HEK293 (cell line): ENCODE measurements at regions not wholly inside any gene's neighbourhood (a gene's known extent, or its start where the extent isn't known, plus 50 kb on each side); places are given as distances from the start of the nearest gene placed in this dataset.
"Not testable (repeated sequence)": the region's sequence is repeated elsewhere in the genome, so short reads cannot be mapped to it uniquely, and the experiment has no call there.

Experiments used
- CTCF ChIA-PET: fragments of 350-600 bp; formaldehyde crosslinking; extraction: SDS; loops from one replicate; lab custom pipeline; 2021; ENCODE audit warnings: antibody characterized with exemption; lab: Yijun Ruan, JAX
- POLR2A ChIA-PET: fragments of 300-600 bp; formaldehyde crosslinking; extraction: SDS; loops from one replicate; lab custom pipeline; 2020; ENCODE audit warnings: antibody characterized with exemption, inconsistent platforms; lab: Yijun Ruan, JAX
- H3K27ac ChIP-seq: fragments of 200-500 bp; sonication (Bioruptor generic); 2 replicates; pipeline ENCODE4 v1.5.1; 2014; ENCODE audit warnings: low read depth, low read length, control low read depth, inconsistent platforms; ENCODE audit errors: extremely low read depth
- H3K36me3 ChIP-seq, 2 experiments: fragments of 200-500 bp in 1 of 2; sonication (Bioruptor generic) in 1 of 2; 1 replicate in 1 of 2; 2 replicates in 1 of 2; pipeline ENCODE4 v1.5.1; 2014 to 2017; ENCODE audit warnings: inconsistent platforms in 2 of 2, low read length in 2 of 2; ENCODE audit not compliant: control insufficient read depth in 2 of 2, insufficient read depth in 1 of 2
- H3K4me1 ChIP-seq: fragments of 200-500 bp; sonication (Bioruptor generic); 2 replicates; pipeline ENCODE4 v1.5.1; 2014; ENCODE audit warnings: mild to moderate bottlenecking, low read length, inconsistent platforms; ENCODE audit not compliant: control insufficient read depth, insufficient read depth
- H3K4me3 ChIP-seq: 2 replicates; pipeline ENCODE4 v1.5.1; 2011; ENCODE audit warnings: low read depth, mild to moderate bottlenecking, control low read depth, low read length, moderate library complexity
- H3K9me3 ChIP-seq: fragments of 200-500 bp; sonication (Bioruptor generic); 2 replicates; pipeline ENCODE4 v1.5.1; 2014; ENCODE audit warnings: low read depth, low read length, inconsistent platforms; ENCODE audit not compliant: control insufficient read depth, insufficient read depth
- BCL11A ChIP-seq: fragments of 450-650 bp; formaldehyde crosslinking; IDR thresholded peaks from 2 replicates; pipeline ENCODE4 v1.5.1; 2016; ENCODE audit warnings: low read depth, missing biosample characterization, missing genetic modification characterization
- BCL11B ChIP-seq: fragments of 450-650 bp; formaldehyde crosslinking; IDR thresholded peaks from 2 replicates; pipeline ENCODE4 v1.5.1; 2016; ENCODE audit warnings: low read depth, missing biosample characterization, missing genetic modification characterization
- GFI1B ChIP-seq: fragments of 450-650 bp; formaldehyde crosslinking; IDR thresholded peaks from 2 replicates; pipeline ENCODE4 v1.5.1; 2016; ENCODE audit warnings: missing biosample characterization, missing genetic modification characterization
- KLF7 ChIP-seq: fragments of 450-650 bp; formaldehyde crosslinking; IDR thresholded peaks from 2 replicates; pipeline ENCODE4 v1.5.1; 2016; ENCODE audit warnings: missing biosample characterization, missing genetic modification characterization, borderline replicate concordance
- PRDM4 ChIP-seq: fragments of 450-650 bp; formaldehyde crosslinking; IDR thresholded peaks from 2 replicates; pipeline ENCODE4 v1.5.1; 2017; ENCODE audit warnings: missing biosample characterization, missing genetic modification characterization
- REPIN1 ChIP-seq: fragments of 450-650 bp; formaldehyde crosslinking; IDR thresholded peaks from 2 replicates; pipeline ENCODE4 v1.5.1; 2017; ENCODE audit warnings: missing biosample characterization, missing genetic modification characterization, low read depth
- ZBTB17 ChIP-seq: fragments of 450-650 bp; formaldehyde crosslinking; IDR thresholded peaks from 2 replicates; pipeline ENCODE4 v1.5.1; 2016; ENCODE audit warnings: missing biosample characterization, missing genetic modification characterization
- ZEB2 ChIP-seq: fragments of 450-650 bp; formaldehyde crosslinking; IDR thresholded peaks from 2 replicates; pipeline ENCODE4 v1.5.1; 2016; ENCODE audit warnings: missing biosample characterization, missing genetic modification characterization
- ZFP3 ChIP-seq: fragments of 450-650 bp; formaldehyde crosslinking; IDR thresholded peaks from 2 replicates; pipeline ENCODE4 v1.5.1; 2016; ENCODE audit warnings: low read depth, missing biosample characterization, missing genetic modification characterization
- ZNF138 ChIP-seq: fragments of 450-650 bp; formaldehyde crosslinking; IDR thresholded peaks from 2 replicates; pipeline ENCODE4 v1.5.1; 2016; ENCODE audit warnings: missing biosample characterization, missing genetic modification characterization, borderline replicate concordance
- ZNF214 ChIP-seq: fragments of 450-650 bp; formaldehyde crosslinking; IDR thresholded peaks from 2 replicates; pipeline ENCODE4 v1.5.1; 2017; ENCODE audit warnings: missing biosample characterization, mild to moderate bottlenecking, missing genetic modification characterization, borderline replicate concordance
- ZNF292 ChIP-seq: fragments of 450-650 bp; formaldehyde crosslinking; IDR thresholded peaks from 2 replicates; pipeline ENCODE4 v1.5.1; 2016; ENCODE audit warnings: low read depth, missing biosample characterization, missing genetic modification characterization, borderline replicate concordance
- ZNF341 ChIP-seq: fragments of 450-650 bp; formaldehyde crosslinking; IDR thresholded peaks from 2 replicates; pipeline ENCODE4; 2016; ENCODE audit warnings: low read depth, missing biosample characterization, missing genetic modification characterization
- ZNF549 ChIP-seq: fragments of 450-650 bp; IDR thresholded peaks from 2 replicates; pipeline ENCODE4 v1.5.1; 2018; ENCODE audit warnings: missing biosample characterization, missing genetic modification characterization, mild to moderate bottlenecking, inconsistent platforms, moderate library complexity
- ZNF555 ChIP-seq: fragments of 450-650 bp; formaldehyde crosslinking; conservative IDR thresholded peaks from 2 replicates; pipeline ENCODE4 v1.5.1; 2017; ENCODE audit warnings: missing biosample characterization, mild to moderate bottlenecking, missing genetic modification characterization, inconsistent platforms
- ZNF596 ChIP-seq: fragments of 450-650 bp; IDR thresholded peaks from 2 replicates; pipeline ENCODE4 v1.5.0; 2018; ENCODE audit warnings: missing biosample characterization, mild to moderate bottlenecking, missing genetic modification characterization, moderate library complexity
- ZNF654 ChIP-seq: fragments of 450-650 bp; formaldehyde crosslinking; IDR thresholded peaks from 2 replicates; pipeline ENCODE4 v1.5.1; 2016; ENCODE audit warnings: low read depth, missing biosample characterization, missing genetic modification characterization
- ZNF670 ChIP-seq: fragments of 450-650 bp; formaldehyde crosslinking; IDR thresholded peaks from 2 replicates; pipeline ENCODE4 v1.5.1; 2016; ENCODE audit warnings: missing biosample characterization, missing genetic modification characterization, low read depth
- ZNF704 ChIP-seq: fragments of 450-650 bp; formaldehyde crosslinking; IDR thresholded peaks from 2 replicates; pipeline ENCODE4 v1.5.1; 2016; ENCODE audit warnings: missing biosample characterization, missing genetic modification characterization
- ZNF777 ChIP-seq: fragments of 450-650 bp; formaldehyde crosslinking; IDR thresholded peaks from 2 replicates; pipeline ENCODE4 v1.5.1; 2017; ENCODE audit warnings: missing biosample characterization, missing genetic modification characterization, borderline replicate concordance
- ZSCAN5A ChIP-seq: fragments of 450-650 bp; formaldehyde crosslinking; IDR thresholded peaks from 2 replicates; pipeline ENCODE4 v1.5.1; 2016; ENCODE audit warnings: missing biosample characterization, missing genetic modification characterization

- TF ChIP-seq ZNF704 (tag by site-specific recombination), result no peak
- no peak for TF ChIP-seq ZNF292
- TF ChIP-seq ZFP3 (tag by site-specific recombination), result no peak
- TF ChIP-seq GFI1B (tag by site-specific recombination), result no peak
Measured at GRCh38 chr5:23411200-23411599, 96.2 kb upstream of the PRDM9 start (continued).

GRCh38 chr5:23410775-23411174 is 96.6 kb upstream of the PRDM9 start:
- POLR2A ChIA-PET, H3K9me3 ChIP-seq, H3K36me3 ChIP-seq, H3K4me3 ChIP-seq, H3K4me1 ChIP-seq, H3K27ac ChIP-seq: not testable (repeated sequence)
- CTCF ChIA-PET, result interaction anchor here (0.6 to 1.0 kb wide), 3 partner anchors 118 to 201 kb away, joined by 3 read pairs; no protein-coding TSS in a partner anchor

GRCh38 chr5:23405316-23406068 is 101.9 kb upstream of the PRDM9 start:
- CTCF ChIA-PET, result interaction anchor here (0.6 to 1.8 kb wide), 3 partner anchors 11 to 44 kb away, joined by 4 to 6 read pairs (median 5); no protein-coding TSS in a partner anchor
- Histone ChIP-seq H3K36me3 (no peaks in the 10 kb centered on the region), H3K27ac (no peak overlapping the region), H3K9me3 (no peaks in the 10 kb centered on the region), H3K4me3 (no peak overlapping the region), H3K4me1 (no peaks in the 10 kb centered on the region)
- POLR2A ChIA-PET, result no interaction called here
- no peak for TF ChIP-seq ZNF138

GRCh38 chr5:23402585-23402984 is 104.8 kb upstream of the PRDM9 start:
- TF ChIP-seq BCL11A (tag by site-specific recombination) (no peak), REPIN1 (tag by site-specific recombination) (no peak), ZNF549 (tag by site-specific recombination) (no peak), PRDM4 (no peak), ZNF555 (tag by site-specific recombination) (no peak), BCL11B (tag by site-specific recombination) (no peak), ZNF214 (tag by site-specific recombination) (no peak), ZBTB17 (tag by site-specific recombination) (no peak), ZNF777 (tag by site-specific recombination) (no peak), KLF7 (tag by site-specific recombination) (no peak), ZEB2 (tag by site-specific recombination) (no peak), ZNF596 (tag by site-specific recombination) (no peak), ZNF341 (no peak), ZSCAN5A (tag by site-specific recombination) (no peak), ZNF654 (tag by site-specific recombination) (no peak), ZNF670 (tag by site-specific recombination) (no peak)
- no peak overlapping the region for H3K4me3 ChIP-seq
- no peaks in the 10 kb centered on the region for H3K4me1 ChIP-seq
- H3K9me3 ChIP-seq, result no peaks in the 10 kb centered on the region; the same call in 1 of the 2 replicates
- ChIA-PET CTCF (no interaction called here), POLR2A (no interaction called here)
- no peak overlapping the region for H3K27ac ChIP-seq
- H3K36me3 ChIP-seq, result no peaks in the 10 kb centered on the region
